Memory B cell (primary cell): ENCODE measurements at regions not wholly inside any gene's neighbourhood (a gene's known extent, or its start where the extent isn't known, plus 50 kb on each side); places are given as distances from the start of the nearest gene placed in this dataset.

Experiments
- ATAC-seq: fragments of 150-1000 bp; cut with Tn5 transposase; 2 replicates; pipeline ENCODE4 v1.10.0; 2021; ENCODE audit warnings: low read depth, mild to moderate bottlenecking, moderate library complexity
- DNase-seq, 2 donors: peaks; one replicate each; pipeline ENCODE4 v3.0.0; 2022; ENCODE audit warnings: low spot score in 2 of 2
- H3K27ac Mint-ChIP-seq: one replicate; pipeline ENCODE4 v1.8.0; 2022; ENCODE audit warnings: mild to moderate bottlenecking, moderate library complexity, mixed read lengths
- H3K27me3 Mint-ChIP-seq: one replicate; pipeline ENCODE4 v1.8.0; 2022; ENCODE audit warnings: mixed read lengths
- H3K36me3 Mint-ChIP-seq: one replicate; pipeline ENCODE4 v1.8.0; 2022; ENCODE audit warnings: mild to moderate bottlenecking, mixed read lengths
- H3K4me1 Mint-ChIP-seq: one replicate; pipeline ENCODE4 v1.8.0; 2022; ENCODE audit warnings: mixed read lengths
- H3K4me3 Mint-ChIP-seq: one replicate; pipeline ENCODE4 v1.8.0; 2022; ENCODE audit warnings: mild to moderate bottlenecking, moderate library complexity, mixed read lengths
- H3K9me3 Mint-ChIP-seq: one replicate; pipeline ENCODE4 v1.8.0; 2022; ENCODE audit warnings: mixed read lengths

DNA sequence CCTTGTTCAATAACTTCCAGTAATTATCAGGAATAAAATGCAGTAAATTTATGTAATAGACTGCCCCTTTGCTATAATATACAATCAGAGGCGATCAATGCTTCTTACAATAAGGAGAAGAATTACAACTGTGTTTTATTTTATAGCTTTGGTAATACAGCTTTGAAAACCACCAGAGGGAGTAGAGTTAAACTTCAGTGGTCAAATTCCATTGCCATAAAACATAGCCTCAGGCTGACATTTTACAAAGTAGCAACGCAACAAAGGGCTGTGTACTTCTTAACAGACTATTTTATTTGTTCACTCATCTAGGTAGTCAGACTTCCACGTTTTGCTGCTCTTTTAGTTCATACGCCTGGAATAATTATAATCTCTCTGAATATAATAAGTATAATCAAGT is 58.5 kb downstream of the TEX13C start:
- Mint-ChIP-seq H3K9me3 (no peaks in the 10 kb centered on the region), H3K4me3 (no peak overlapping the region), H3K27ac (no peak overlapping the region), H3K4me1 (no peaks in the 10 kb centered on the region), H3K27me3 (peaks cover 1% of the 10 kb centered on the region), H3K36me3 (no peaks in the 10 kb centered on the region)
- no peak for DNase-seq
- ATAC-seq, result no peak

DNA sequence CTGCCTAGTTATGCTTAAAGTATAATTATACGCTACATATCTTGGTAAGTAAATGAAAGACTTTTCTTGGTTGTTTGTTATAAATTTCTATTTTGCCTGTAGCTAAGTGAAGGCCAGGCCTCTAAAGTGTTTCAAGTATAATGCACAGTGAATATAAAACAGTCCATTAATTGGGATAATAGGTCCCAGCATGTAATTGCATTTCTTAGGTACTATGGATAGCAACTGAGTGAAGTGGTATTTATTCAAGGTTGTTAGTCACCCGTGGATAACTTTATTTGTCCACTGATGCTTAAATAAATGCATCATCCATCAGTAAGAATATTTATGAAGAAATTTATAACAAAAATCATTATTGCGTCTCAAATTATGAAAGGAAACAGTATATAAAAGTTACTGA is 59.1 kb downstream of the TEX13C start:
- no peak overlapping the region for H3K27ac Mint-ChIP-seq
- ATAC-seq, result no peak

DNA sequence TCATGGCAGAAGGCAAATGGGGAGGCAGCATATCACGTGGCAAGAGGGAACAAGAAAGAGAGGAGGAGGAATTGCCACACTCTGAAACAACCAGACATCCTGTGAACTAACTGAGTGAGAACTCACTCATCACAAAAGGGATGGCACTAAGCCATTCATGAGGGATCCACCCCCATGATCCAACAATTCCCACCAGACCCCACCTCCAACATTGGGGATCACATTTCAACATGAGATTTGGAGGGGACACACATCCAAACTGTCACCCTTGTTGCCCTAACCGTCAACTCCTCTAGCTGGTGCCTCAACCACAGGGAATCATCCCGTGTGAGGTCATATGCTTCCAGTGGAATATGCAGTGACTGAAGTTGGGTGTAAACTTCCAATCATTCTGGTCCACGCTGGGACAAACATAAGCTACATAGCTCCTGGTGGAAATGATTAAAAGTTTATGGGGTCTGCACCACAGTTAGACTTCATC is 62.5 kb downstream of the TEX13C start:
- no peaks in the 10 kb centered on the region for H3K4me1 Mint-ChIP-seq
- no peak overlapping the region for H3K27ac Mint-ChIP-seq
- ATAC-seq (no peak), DNase-seq (no peak)
- no peak overlapping the region for H3K4me3 Mint-ChIP-seq
- H3K27me3 Mint-ChIP-seq, result peaks cover 1% of the 10 kb centered on the region
- H3K9me3 Mint-ChIP-seq, result no peaks in the 10 kb centered on the region
- H3K36me3 Mint-ChIP-seq, result no peaks in the 10 kb centered on the region

More for the DNA sequence above, 59.1 kb downstream of the TEX13C start:
- no peak for DNase-seq
- no peaks in the 10 kb centered on the region for H3K36me3 Mint-ChIP-seq
- H3K9me3 Mint-ChIP-seq, result no peaks in the 10 kb centered on the region
- no peaks in the 10 kb centered on the region for H3K4me1 Mint-ChIP-seq
- H3K4me3 Mint-ChIP-seq, result no peak overlapping the region
- peaks cover 1% of the 10 kb centered on the region for H3K27me3 Mint-ChIP-seq

GRCh38 chrX:125382889-125383288 is 63.2 kb downstream of the TEX13C start:
- H3K36me3 Mint-ChIP-seq, result no peaks in the 10 kb centered on the region
- ATAC-seq (no peak), DNase-seq (no peak)
- no peaks in the 10 kb centered on the region for H3K4me1 Mint-ChIP-seq
- H3K9me3 Mint-ChIP-seq, result no peaks in the 10 kb centered on the region
- H3K4me3 Mint-ChIP-seq, result no peak overlapping the region
- peaks cover 1% of the 10 kb centered on the region for H3K27me3 Mint-ChIP-seq
- H3K27ac Mint-ChIP-seq, result no peak overlapping the region

GRCh38 chrX:125384867-125385266 is 65.2 kb downstream of the TEX13C start:
- ATAC-seq (no peak), DNase-seq (no peak)
- peaks cover 1% of the 10 kb centered on the region for H3K27me3 Mint-ChIP-seq
- H3K4me3 Mint-ChIP-seq, result no peak overlapping the region
- no peaks in the 10 kb centered on the region for H3K36me3 Mint-ChIP-seq
- no peak overlapping the region for H3K27ac Mint-ChIP-seq
- H3K4me1 Mint-ChIP-seq, result no peaks in the 10 kb centered on the region
- H3K9me3 Mint-ChIP-seq, result no peaks in the 10 kb centered on the region

DNA sequence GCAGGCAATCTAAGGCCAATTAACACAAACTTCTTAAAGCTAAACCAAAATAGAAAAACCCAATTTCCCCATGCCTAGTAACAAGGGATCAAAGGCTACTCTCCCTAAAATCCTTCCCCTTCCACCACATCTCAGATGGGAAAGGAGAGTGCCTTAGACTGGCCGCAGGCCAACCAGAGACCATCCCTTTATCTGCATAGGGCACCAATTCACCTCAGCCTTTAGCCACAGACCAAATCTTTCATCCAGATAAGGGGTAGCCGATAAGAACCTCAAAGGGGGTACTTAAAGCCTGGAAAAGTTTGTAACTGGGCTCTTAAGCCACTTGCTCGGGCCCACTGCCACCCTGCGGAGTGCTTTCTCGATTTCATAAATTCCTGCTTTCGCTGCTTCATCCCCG is 68.3 kb downstream of the TEX13C start:
- DNase-seq, result no peak
- Mint-ChIP-seq H3K27me3 (no peaks in the 10 kb centered on the region), H3K9me3 (peaks cover 4% of the 10 kb centered on the region), H3K36me3 (no peaks in the 10 kb centered on the region), H3K4me1 (no peaks in the 10 kb centered on the region), H3K4me3 (no peak overlapping the region), H3K27ac (no peak overlapping the region)
- no peak for ATAC-seq

- Mint-ChIP-seq H3K9me3 (peaks cover 4% of the 10 kb centered on the region), H3K4me3 (no peak overlapping the region), H3K27ac (no peak overlapping the region), H3K27me3 (no peaks in the 10 kb centered on the region), H3K4me1 (no peaks in the 10 kb centered on the region), H3K36me3 (no peaks in the 10 kb centered on the region)
- DNase-seq, result no peak
- ATAC-seq, result no peak
These were observed 74.8 kb downstream of the TEX13C start for GRCh38 chrX:125394449-125394848.

- no peaks in the 10 kb centered on the region for H3K4me1 Mint-ChIP-seq
- no peaks in the 10 kb centered on the region for H3K27me3 Mint-ChIP-seq
- ATAC-seq, result no peak
- H3K9me3 Mint-ChIP-seq, result peaks cover 4% of the 10 kb centered on the region
- no peak overlapping the region for H3K4me3 Mint-ChIP-seq
- no peak for DNase-seq
- H3K36me3 Mint-ChIP-seq, result no peaks in the 10 kb centered on the region
- no peak overlapping the region for H3K27ac Mint-ChIP-seq
These were observed 76.0 kb downstream of the TEX13C start for GRCh38 chrX:125395626-125396025.

DNA sequence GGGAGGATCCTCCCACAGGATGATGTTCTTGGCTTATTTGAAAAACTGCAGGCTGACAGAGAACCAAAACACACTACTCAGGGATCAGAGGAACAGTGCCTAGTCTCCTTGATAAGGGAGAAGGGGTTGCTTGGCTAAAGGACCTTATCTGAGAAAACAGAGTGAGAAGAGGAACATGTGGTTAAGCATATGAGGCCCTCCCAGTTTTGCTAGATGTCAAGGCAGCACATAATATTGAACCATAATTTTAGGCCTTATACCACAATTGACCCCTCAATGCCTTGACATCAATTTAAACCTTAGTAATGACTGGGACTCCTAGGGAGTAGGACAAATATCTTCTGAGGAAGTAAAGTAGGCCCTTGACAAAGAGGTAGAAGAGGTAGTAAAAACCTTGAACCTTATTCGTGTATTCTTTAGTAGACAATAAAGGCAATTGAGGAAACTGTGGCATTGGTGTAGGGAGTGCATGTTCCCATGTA is 79.3 kb downstream of the TEX13C start:
- H3K4me3 Mint-ChIP-seq, result no peak overlapping the region
- H3K9me3 Mint-ChIP-seq, result no peaks in the 10 kb centered on the region
- no peaks in the 10 kb centered on the region for H3K36me3 Mint-ChIP-seq
- H3K27me3 Mint-ChIP-seq, result no peaks in the 10 kb centered on the region
- DNase-seq, result no peak
- no peaks in the 10 kb centered on the region for H3K4me1 Mint-ChIP-seq
- ATAC-seq, result no peak
- H3K27ac Mint-ChIP-seq, result no peak overlapping the region

- H3K4me1 Mint-ChIP-seq, result no peaks in the 10 kb centered on the region
- H3K27ac Mint-ChIP-seq, result no peak overlapping the region
- H3K9me3 Mint-ChIP-seq, result peaks cover 1% of the 10 kb centered on the region
- ATAC-seq (no peak), DNase-seq (no peak)
- H3K27me3 Mint-ChIP-seq, result no peaks in the 10 kb centered on the region
- H3K4me3 Mint-ChIP-seq, result no peak overlapping the region
- H3K36me3 Mint-ChIP-seq, result no peaks in the 10 kb centered on the region
These were observed 83.1 kb downstream of the TEX13C start for GRCh38 chrX:125402807-125403206.

DNA sequence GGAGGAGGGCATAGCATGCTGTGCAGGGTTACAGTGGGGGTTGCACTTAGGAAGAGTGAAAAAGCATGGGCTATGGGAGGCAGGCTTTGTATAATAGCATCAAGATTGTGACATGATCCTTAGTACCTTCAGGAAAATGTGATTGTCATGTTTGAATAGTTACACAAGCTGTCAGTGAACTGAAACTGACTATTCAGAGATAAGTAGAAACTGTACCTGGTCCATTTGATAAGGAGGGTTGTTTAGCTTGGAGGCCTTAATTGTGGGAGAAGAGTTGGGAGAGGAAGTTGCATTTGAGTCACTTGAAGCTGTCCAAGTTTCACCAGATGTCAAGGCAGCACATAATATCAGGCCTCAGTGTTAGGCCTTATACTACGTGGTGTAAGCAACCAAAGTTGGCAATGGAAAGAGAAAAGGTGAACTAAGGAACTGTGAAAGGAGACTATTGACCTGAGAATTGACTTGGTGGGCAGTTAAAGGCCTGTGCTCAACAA is 85.0 kb downstream of the TEX13C start:
- Mint-ChIP-seq H3K27ac (no peak overlapping the region), H3K4me3 (no peak overlapping the region), H3K27me3 (no peaks in the 10 kb centered on the region), H3K36me3 (no peaks in the 10 kb centered on the region), H3K9me3 (peaks cover 7% of the 10 kb centered on the region), H3K4me1 (no peaks in the 10 kb centered on the region)
- DNase-seq (no peak), ATAC-seq (no peak)

- Mint-ChIP-seq H3K27ac (no peak overlapping the region), H3K9me3 (peaks cover 7% of the 10 kb centered on the region), H3K4me3 (no peak overlapping the region), H3K36me3 (no peaks in the 10 kb centered on the region), H3K4me1 (no peaks in the 10 kb centered on the region), H3K27me3 (no peaks in the 10 kb centered on the region)
- ATAC-seq, result no peak
- no peak for DNase-seq
These were observed 85.7 kb downstream of the TEX13C start for GRCh38 chrX:125405339-125405738.

GRCh38 chrX:125407314-125407713 is 87.6 kb downstream of the TEX13C start:
- Mint-ChIP-seq H3K36me3 (no peaks in the 10 kb centered on the region), H3K9me3 (peaks cover 7% of the 10 kb centered on the region), H3K27me3 (no peaks in the 10 kb centered on the region), H3K27ac (no peak overlapping the region), H3K4me1 (no peaks in the 10 kb centered on the region), H3K4me3 (no peak overlapping the region)
- no peak for ATAC-seq
- DNase-seq, result no peak

DNA sequence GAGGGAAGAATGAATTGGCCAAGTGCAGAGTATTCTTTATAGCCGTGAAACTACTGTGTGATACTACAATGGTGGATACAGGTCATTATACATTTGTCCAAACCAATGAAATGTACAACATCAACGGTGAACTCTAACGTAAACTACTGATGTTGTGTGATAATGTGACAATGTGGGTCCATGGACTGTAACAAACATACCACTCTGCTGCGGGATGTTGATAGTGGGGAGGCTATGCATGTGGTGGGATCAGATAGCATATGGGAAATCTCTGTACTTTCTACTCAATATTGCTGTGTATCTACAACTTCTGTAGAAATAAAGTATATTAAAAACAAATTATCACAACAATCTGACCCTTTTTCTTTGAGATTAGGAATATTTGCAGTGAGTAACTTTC is 101.1 kb downstream of the TEX13C start:
- Mint-ChIP-seq H3K9me3 (no peaks in the 10 kb centered on the region), H3K27me3 (no peaks in the 10 kb centered on the region), H3K27ac (no peak overlapping the region), H3K36me3 (no peaks in the 10 kb centered on the region), H3K4me3 (no peak overlapping the region), H3K4me1 (no peaks in the 10 kb centered on the region)
- DNase-seq (no peak), ATAC-seq (no peak)

GRCh38 chrX:125422986-125423385 is 103.3 kb downstream of the TEX13C start:
- Mint-ChIP-seq H3K27ac (no peak overlapping the region), H3K27me3 (no peaks in the 10 kb centered on the region), H3K36me3 (no peaks in the 10 kb centered on the region), H3K4me1 (no peaks in the 10 kb centered on the region), H3K4me3 (no peak overlapping the region), H3K9me3 (no peaks in the 10 kb centered on the region)
- DNase-seq (no peak), ATAC-seq (no peak)
